ENCODE measurements at regions not wholly inside any gene's neighbourhood (a gene's known extent, or its start where the extent isn't known, plus 50 kb on each side); places are given as distances from the start of the nearest gene placed in this dataset.

- Histone ChIP-seq H3K4me2 (ENCODE audit: low read length) (no peak overlapping the region), H3K4me3 (ENCODE audit: low read length) (no peak overlapping the region), H3K9ac (ENCODE audit: low read length) (no peak overlapping the region), H3K27ac (ENCODE audit: low read length) (no peak overlapping the region), H3K27me3 (ENCODE audit: low read depth, low read length) (no peaks in the 10 kb centered on the region), H3K79me2 (ENCODE audit: low read length) (no peaks in the 10 kb centered on the region), H3K9me3 (ENCODE audit: insufficient read depth, low read length) (no peaks in the 10 kb centered on the region), H4K20me1 (ENCODE audit: insufficient read depth, low read length) (no peaks in the 10 kb centered on the region), H3K4me1 (ENCODE audit: low read length) (peaks cover 8% of the 10 kb centered on the region), H2AFZ (ENCODE audit: low read depth, low read length) (no peak overlapping the region), H3K36me3 (replicated peaks; ENCODE audit: low read depth, low read length) (no peaks in the 10 kb centered on the region)
- peak; percentile 68 for TF ChIP-seq CTCF (IDR thresholded peaks at IDR 0.05; ENCODE audit: low read depth, low read length)
- no peak for TF ChIP-seq EZH2phosphoT487 (IDR thresholded peaks at IDR 0.05; ENCODE audit: low read depth)
Measured at GRCh38 chr2:59182249-59182648, 941.1 kb upstream of the FANCL start.

GRCh38 chr2:59181347-59181746, 940.2 kb upstream of the FANCL start:
- H3K4me2 ChIP-seq (ENCODE audit: low read length), result no peak overlapping the region
- H2AFZ ChIP-seq (ENCODE audit: low read depth, low read length), result no peak overlapping the region
- H3K27ac ChIP-seq (ENCODE audit: low read length), result no peak overlapping the region
- no peaks in the 10 kb centered on the region for H3K36me3 ChIP-seq (replicated peaks; ENCODE audit: low read depth, low read length)
- H3K79me2 ChIP-seq (ENCODE audit: low read length), result no peaks in the 10 kb centered on the region
- no peaks in the 10 kb centered on the region for H3K27me3 ChIP-seq (ENCODE audit: low read depth, low read length)
- no peaks in the 10 kb centered on the region for H3K9me3 ChIP-seq (ENCODE audit: insufficient read depth, low read length)
- H3K4me3 ChIP-seq (ENCODE audit: low read length), result no peak overlapping the region
- no peak overlapping the region for H3K9ac ChIP-seq (ENCODE audit: low read length)
- peaks cover 8% of the 10 kb centered on the region for H3K4me1 ChIP-seq (ENCODE audit: low read length)
- TF ChIP-seq CTCF (IDR thresholded peaks at IDR 0.05; ENCODE audit: low read depth, low read length) (no peak), EZH2phosphoT487 (IDR thresholded peaks at IDR 0.05; ENCODE audit: low read depth) (no peak)
- no peaks in the 10 kb centered on the region for H4K20me1 ChIP-seq (ENCODE audit: insufficient read depth, low read length)

GRCh38 chr2:59180621-59181020, 939.5 kb upstream of the FANCL start:
- no peak overlapping the region for H3K27ac ChIP-seq (ENCODE audit: low read length)
- no peaks in the 10 kb centered on the region for H3K9me3 ChIP-seq (ENCODE audit: insufficient read depth, low read length)
- H3K4me1 ChIP-seq (ENCODE audit: low read length), result peaks cover 8% of the 10 kb centered on the region
- no peaks in the 10 kb centered on the region for H3K36me3 ChIP-seq (replicated peaks; ENCODE audit: low read depth, low read length)
- TF ChIP-seq CTCF (IDR thresholded peaks at IDR 0.05; ENCODE audit: low read depth, low read length), result no peak
- no peak for TF ChIP-seq EZH2phosphoT487 (IDR thresholded peaks at IDR 0.05; ENCODE audit: low read depth)
- no peaks in the 10 kb centered on the region for H3K27me3 ChIP-seq (ENCODE audit: low read depth, low read length)
- no peak overlapping the region for H2AFZ ChIP-seq (ENCODE audit: low read depth, low read length)
- H4K20me1 ChIP-seq (ENCODE audit: insufficient read depth, low read length), result no peaks in the 10 kb centered on the region
- H3K79me2 ChIP-seq (ENCODE audit: low read length), result no peaks in the 10 kb centered on the region
- H3K9ac ChIP-seq (ENCODE audit: low read length), result no peak overlapping the region
- H3K4me3 ChIP-seq (ENCODE audit: low read length), result no peak overlapping the region
- no peak overlapping the region for H3K4me2 ChIP-seq (ENCODE audit: low read length)

- H3K4me3 ChIP-seq (ENCODE audit: low read length), result no peak overlapping the region
- H2AFZ ChIP-seq (ENCODE audit: low read depth, low read length), result no peak overlapping the region
- TF ChIP-seq EZH2phosphoT487 (IDR thresholded peaks at IDR 0.05; ENCODE audit: low read depth) (no peak), CTCF (IDR thresholded peaks at IDR 0.05; ENCODE audit: low read depth, low read length) (no peak)
Measured at GRCh38 chr2:59180111-59180510, 939.0 kb upstream of the FANCL start.

More at GRCh38 chr2:59180111-59180510, 939.0 kb upstream of the FANCL start:
- no peaks in the 10 kb centered on the region for H3K79me2 ChIP-seq (ENCODE audit: low read length)
- H4K20me1 ChIP-seq (ENCODE audit: insufficient read depth, low read length), result no peaks in the 10 kb centered on the region
- H3K9ac ChIP-seq (ENCODE audit: low read length), result no peak overlapping the region
- H3K27me3 ChIP-seq (ENCODE audit: low read depth, low read length), result no peaks in the 10 kb centered on the region
- H3K27ac ChIP-seq (ENCODE audit: low read length), result no peak overlapping the region
- no peaks in the 10 kb centered on the region for H3K9me3 ChIP-seq (ENCODE audit: insufficient read depth, low read length)
- H3K36me3 ChIP-seq (replicated peaks; ENCODE audit: low read depth, low read length), result no peaks in the 10 kb centered on the region
- H3K4me2 ChIP-seq (ENCODE audit: low read length), result no peak overlapping the region
- H3K4me1 ChIP-seq (ENCODE audit: low read length), result peaks cover 8% of the 10 kb centered on the region

Measured in OCI-LY3 (cell line).